Pancreas (tissue), 10 donors: ENCODE measurements at regions not wholly inside any gene's neighbourhood (a gene's known extent, or its start where the extent isn't known, plus 50 kb on each side); places are given as distances from the start of the nearest gene placed in this dataset.

Source experiments
- ATAC-seq, 4 donors: fragments of 200-7000 bp; cut with Tn5 transposase; one replicate each; pipeline versions ENCODE4 v1.8.0 to v1.9.1; 2020; ENCODE audit warnings: mild to moderate bottlenecking in 4 of 4, moderate library complexity in 4 of 4
- DNase-seq, 6 donors: peaks; one replicate each; pipeline ENCODE4 v3.0.0-alpha.2; 2020
- FAIRE-seq: peaks from 2 replicates; lab custom pipeline; 2012; peaks lifted over from hg19 to GRCh38; lab: Jason Lieb, UNC
- H3K27ac ChIP-seq, 4 donors: fragments of 200-600 bp; sonication (generic); 1 replicate in 3 of 4; 2 replicates in 1 of 4; pipeline versions ENCODE4 v1.5.0 to v1.8.0; 2020
- H3K27me3 ChIP-seq, 4 donors: fragments of 200-600 bp; one replicate each; pipeline ENCODE4 v1.8.0; 2021
- H3K36me3 ChIP-seq, 3 donors: fragments of 200-600 bp; sonication (generic) in 1 of 3; one replicate each; pipeline versions ENCODE4 v1.5.0 to v1.8.0; 2020 to 2021
- H3K4me1 ChIP-seq, 3 donors: fragments of 200-600 bp; one replicate each; pipeline ENCODE4 v1.8.0; 2021
- H3K4me3 ChIP-seq, 4 donors: fragments of 200-600 bp; sonication (generic) in 2 of 4; one replicate each; pipeline versions ENCODE4 v1.5.0 to v1.8.0; 2020 to 2021
- H3K9me3 ChIP-seq, 4 donors: fragments of 200-600 bp; one replicate each; pipeline ENCODE4 v1.8.0; 2021
- CTCF ChIP-seq, 4 donors: fragments of 200-600 bp; sonication (generic) in 3 of 4; IDR thresholded peaks; one replicate each; pipeline versions ENCODE4 v1.5.0 to v1.8.0; 2021; ENCODE audit warnings: antibody characterized with exemption in 4 of 4
- WGBS, 2 donors: extraction: QIAGEN DNeasy Blood & Tissue Kit; methylation state at CpG; one replicate each; pipeline ENCODE4 v1.1.7; 2013; 5-methylcytosine and 5-hydroxymethylcytosine counted together
- intact Hi-C, 3 donors: fragments of 100-400 bp; cut with DNase I; formaldehyde crosslinking; loops; one replicate each; pipeline versions ENCODE4 v1.11.1 to v1.14.2; 2022
- donor health status: healthy with polysubstance abuse.
- donor health status: DM: no; HTN: no; CAD: no; lungs with moderate emphysema.
- donor health status: DM: no; HTN: no; CAD: no.
- donor health status: control.
- donor health status: control.
- donor health status: Bipolar disorder and iron deficiency.
- donor health status: DM: yes; HTN: yes; CAD: no.
- donor health status: DM: no; HTN: no; CAD: no.
- donor health status: DM: no; HTN: no; CAD: no.
- donor health status: DM: yes; HTN: yes; CAD: no.

DNA sequence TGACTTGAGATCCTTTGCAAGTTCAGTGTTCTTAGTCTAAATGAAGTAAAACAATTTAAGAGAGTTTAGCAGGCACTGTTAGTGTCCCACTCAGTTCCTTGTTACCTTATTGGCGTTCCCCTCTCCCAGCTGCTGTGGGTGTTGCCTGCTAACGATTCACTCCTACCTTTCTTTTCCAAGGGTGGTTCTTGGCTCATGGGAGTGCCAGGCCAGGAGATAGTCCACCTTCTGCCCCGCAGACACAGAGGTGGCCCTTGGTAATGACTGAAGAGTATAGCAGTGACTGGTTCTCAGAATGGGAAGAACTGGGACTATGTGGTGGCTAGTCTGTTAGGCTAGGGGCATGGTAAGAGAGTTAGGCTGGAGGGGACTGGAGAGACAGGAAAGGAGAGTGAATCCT, 240.4 kb downstream of the EDEM1 start:
- TF ChIP-seq CTCF (IDR thresholded peaks at IDR 0.05), result no peak
- Histone ChIP-seq H3K27me3 (no peaks in the 10 kb centered on the region), H3K4me1 (no peaks in the 10 kb centered on the region), H3K36me3 (no peaks in the 10 kb centered on the region), H3K9me3 (no peaks in the 10 kb centered on the region), H3K4me3 (no peak overlapping the region), H3K27ac (no peak overlapping the region)
- ATAC-seq (no peak), FAIRE-seq (no peak), DNase-seq (no peak)
- intact Hi-C loops, result no loop called here
- WGBS, 2 donors, result 69 to 76% methylated on average over 3 of the region's 3 CpGs

- 30 to 37% methylated on average over 10 of the region's 10 CpGs for WGBS, 2 donors
- H3K27ac ChIP-seq, result no peak overlapping the region
- ATAC-seq (no peak), FAIRE-seq (no peak), DNase-seq (no peak)
- TF ChIP-seq CTCF (IDR thresholded peaks at IDR 0.05), result no peak
- H3K4me1 ChIP-seq, result no peaks in the 10 kb centered on the region
- no peaks in the 10 kb centered on the region for H3K27me3 ChIP-seq
- no peak overlapping the region for H3K4me3 ChIP-seq
- intact Hi-C loops, result no loop called here
- no peaks in the 10 kb centered on the region for H3K9me3 ChIP-seq
- H3K36me3 ChIP-seq, result no peaks in the 10 kb centered on the region
These were observed 241.4 kb downstream of the EDEM1 start for GRCh38 chr3:5428607-5429516.

DNA sequence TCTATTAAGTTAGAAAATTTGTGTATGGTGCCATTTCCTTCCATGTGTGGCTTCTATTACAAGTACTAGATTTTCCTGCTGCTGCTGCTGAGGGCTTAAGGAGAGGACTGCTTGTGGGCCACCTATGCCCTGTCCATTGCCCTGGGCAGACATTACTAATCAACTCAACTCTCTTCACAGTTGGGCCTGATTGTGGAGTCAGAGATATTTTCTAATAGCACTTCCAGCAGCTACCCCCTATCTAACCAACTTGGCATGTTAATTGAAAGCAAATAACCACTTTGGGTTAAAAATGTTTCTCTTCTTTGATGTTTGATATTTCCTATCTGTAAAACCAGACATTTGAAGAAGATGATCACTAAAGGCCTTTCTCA, 242.0 kb downstream of the EDEM1 start:
- TF ChIP-seq CTCF (IDR thresholded peaks at IDR 0.05), result no peak
- no peaks in the 10 kb centered on the region for H3K36me3 ChIP-seq
- H3K9me3 ChIP-seq, result no peaks in the 10 kb centered on the region
- no peak for FAIRE-seq
- DNase-seq, result no peak
- H3K27me3 ChIP-seq, result no peaks in the 10 kb centered on the region
- H3K27ac ChIP-seq, result no peak overlapping the region
- ATAC-seq, result no peak
- H3K4me1 ChIP-seq, result no peaks in the 10 kb centered on the region
- intact Hi-C loops, result no loop called here
- H3K4me3 ChIP-seq, result no peak overlapping the region

- Histone ChIP-seq H3K9me3 (no peaks in the 10 kb centered on the region), H3K27ac (no peak overlapping the region), H3K4me1 (no peaks in the 10 kb centered on the region), H3K4me3 (no peak overlapping the region), H3K27me3 (no peaks in the 10 kb centered on the region), H3K36me3 (no peaks in the 10 kb centered on the region)
- ATAC-seq (no peak), FAIRE-seq (no peak), DNase-seq (no peak)
- 89 to 93% methylated on average over 1 of the region's 1 CpG for WGBS, 2 donors
- intact Hi-C loops, result no loop called here
- TF ChIP-seq CTCF (IDR thresholded peaks at IDR 0.05), result no peak
These were observed 243.2 kb downstream of the EDEM1 start for GRCh38 chr3:5430701-5431100.

DNA sequence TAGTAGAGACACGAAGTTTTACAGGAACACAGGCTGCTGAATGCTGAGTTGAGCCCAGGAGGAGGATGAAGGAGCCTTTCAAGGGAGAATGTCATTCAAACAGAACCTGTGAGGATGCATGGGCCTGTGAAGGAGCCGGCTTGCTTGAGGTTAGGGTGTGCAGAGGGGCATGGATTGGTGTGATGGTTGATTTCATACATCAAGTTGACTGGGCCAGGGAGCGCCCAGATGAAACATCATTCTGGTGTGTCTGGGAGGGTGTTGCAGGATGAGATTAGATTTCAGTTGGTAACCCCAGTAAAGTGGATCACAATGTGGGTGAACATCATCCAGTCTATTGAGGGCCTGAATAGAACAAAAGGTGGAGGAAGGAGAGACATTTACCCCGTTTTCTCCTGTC, 243.6 kb downstream of the EDEM1 start:
- Histone ChIP-seq H3K27me3 (no peaks in the 10 kb centered on the region), H3K27ac (no peak overlapping the region), H3K4me1 (no peaks in the 10 kb centered on the region), H3K36me3 (no peaks in the 10 kb centered on the region), H3K4me3 (no peak overlapping the region), H3K9me3 (no peaks in the 10 kb centered on the region)
- FAIRE-seq (no peak), DNase-seq (no peak), ATAC-seq (no peak)
- 80% methylated on average over 4 of the region's 4 CpGs for WGBS, 2 donors
- no peak for TF ChIP-seq CTCF (IDR thresholded peaks at IDR 0.05)
- intact Hi-C loops, result no loop called here
